ENCODE measurements at regions not wholly inside any gene's neighbourhood (a gene's known extent, or its start where the extent isn't known, plus 50 kb on each side); places are given as distances from the start of the nearest gene placed in this dataset.

DNA sequence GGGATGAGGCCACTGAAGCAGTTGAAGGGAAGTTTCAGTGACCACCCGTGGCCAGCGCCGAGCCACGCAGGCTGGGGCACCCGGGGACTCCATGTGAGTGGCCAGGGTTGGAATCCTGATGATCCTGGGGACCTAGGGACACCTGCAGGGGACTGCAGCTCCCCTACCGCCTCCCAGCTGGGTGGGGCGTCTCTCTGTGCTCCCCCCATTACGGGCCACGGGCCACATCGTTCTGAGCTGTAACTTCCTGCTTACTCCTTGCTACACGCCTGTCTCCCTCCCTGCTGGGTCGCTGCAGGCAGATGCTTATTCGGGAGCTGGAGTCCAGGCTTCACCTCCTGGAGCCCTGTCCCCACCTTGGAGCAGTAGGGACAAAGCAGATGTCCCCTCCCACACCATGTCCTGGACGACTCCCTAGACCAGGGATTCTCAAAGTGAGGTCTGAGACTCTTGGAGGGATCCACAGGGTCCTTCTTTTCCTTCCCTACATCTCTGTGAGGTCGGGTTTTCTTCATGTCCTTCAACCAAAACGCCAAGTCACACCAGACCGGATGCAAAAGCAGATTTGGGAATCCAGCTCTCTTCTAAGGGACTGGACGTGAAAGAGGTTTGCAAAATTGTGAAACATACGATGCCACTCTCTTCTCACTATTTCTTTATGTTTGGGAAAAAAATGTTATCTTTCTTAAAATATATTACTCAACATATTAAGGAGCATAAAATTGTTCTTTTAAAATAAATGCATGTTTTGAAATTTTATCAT is 85.9 kb upstream of the NCOR2 start:
- TF ChIP-seq YY1 (IDR thresholded peaks at IDR 0.05; ENCODE audit: insufficient read depth, insufficient read length), result no peak
- no peak for TF ChIP-seq SUZ12 (IDR thresholded peaks at IDR 0.05; ENCODE audit: extremely low read depth, insufficient read depth, insufficient read length)
- no peak for TF ChIP-seq ZNF274 (IDR thresholded peaks at IDR 0.05; ENCODE audit: low read depth, low read length)
- H3K9me3 ChIP-seq (ENCODE audit: insufficient read depth, low read length), result peaks cover 13% of the 10 kb centered on the region

DNA sequence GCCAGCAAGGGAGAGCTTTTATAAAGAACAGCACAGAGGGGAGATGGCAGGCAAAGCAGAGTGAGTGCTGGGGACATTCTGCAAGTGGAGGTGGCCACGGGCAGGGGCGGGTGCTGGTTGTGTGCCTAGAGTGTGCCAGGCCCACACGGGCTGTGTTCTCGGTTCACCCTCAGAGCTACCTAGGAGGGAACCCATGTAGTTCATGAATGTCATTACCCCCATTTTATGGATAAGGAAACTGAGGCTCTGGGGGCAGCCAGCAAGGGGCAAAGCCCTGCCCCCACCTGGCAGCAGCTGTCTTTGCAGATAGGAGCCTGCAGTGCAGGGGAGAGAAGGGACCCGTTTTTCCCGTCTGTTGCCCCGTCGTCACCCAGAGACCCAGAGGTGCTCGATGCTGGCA is 85.2 kb upstream of the NCOR2 start:
- H3K9me3 ChIP-seq (ENCODE audit: insufficient read depth, low read length), result peaks cover 15% of the 10 kb centered on the region
- no peak overlapping the region for H3K9ac ChIP-seq (ENCODE audit: insufficient read length, low read depth)
- no peak overlapping the region for H3K4me3 ChIP-seq (ENCODE audit: insufficient read length, low read depth)
- peaks cover 18% of the 10 kb centered on the region for H3K4me1 ChIP-seq (ENCODE audit: insufficient read depth, insufficient read length)
- no peaks in the 10 kb centered on the region for H3K36me3 ChIP-seq (ENCODE audit: insufficient read depth, insufficient read length, low read length)
- H3K27me3 ChIP-seq (ENCODE audit: insufficient read depth, insufficient read length), result peaks cover 2% of the 10 kb centered on the region
- no peak for DNase-seq (ENCODE audit: low read depth, low spot score)
- TF ChIP-seq SUZ12 (IDR thresholded peaks at IDR 0.05; ENCODE audit: extremely low read depth, insufficient read depth, insufficient read length), result no peak
- TF ChIP-seq YY1 (IDR thresholded peaks at IDR 0.05; ENCODE audit: insufficient read depth, insufficient read length), result no peak
- TF ChIP-seq ZNF274 (IDR thresholded peaks at IDR 0.05; ENCODE audit: low read depth, low read length), result no peak

More for the DNA sequence above, 85.9 kb upstream of the NCOR2 start:
- no peaks in the 10 kb centered on the region for H3K36me3 ChIP-seq (ENCODE audit: insufficient read depth, insufficient read length, low read length)
- no peak overlapping the region for H3K4me3 ChIP-seq (ENCODE audit: insufficient read length, low read depth)
- H3K4me1 ChIP-seq (ENCODE audit: insufficient read depth, insufficient read length), result peaks cover 18% of the 10 kb centered on the region
- H3K27me3 ChIP-seq (ENCODE audit: insufficient read depth, insufficient read length), result peaks cover 2% of the 10 kb centered on the region
- H3K9ac ChIP-seq (ENCODE audit: insufficient read length, low read depth), result no peak overlapping the region
- DNase-seq (ENCODE audit: low read depth, low spot score), result no peak

DNA sequence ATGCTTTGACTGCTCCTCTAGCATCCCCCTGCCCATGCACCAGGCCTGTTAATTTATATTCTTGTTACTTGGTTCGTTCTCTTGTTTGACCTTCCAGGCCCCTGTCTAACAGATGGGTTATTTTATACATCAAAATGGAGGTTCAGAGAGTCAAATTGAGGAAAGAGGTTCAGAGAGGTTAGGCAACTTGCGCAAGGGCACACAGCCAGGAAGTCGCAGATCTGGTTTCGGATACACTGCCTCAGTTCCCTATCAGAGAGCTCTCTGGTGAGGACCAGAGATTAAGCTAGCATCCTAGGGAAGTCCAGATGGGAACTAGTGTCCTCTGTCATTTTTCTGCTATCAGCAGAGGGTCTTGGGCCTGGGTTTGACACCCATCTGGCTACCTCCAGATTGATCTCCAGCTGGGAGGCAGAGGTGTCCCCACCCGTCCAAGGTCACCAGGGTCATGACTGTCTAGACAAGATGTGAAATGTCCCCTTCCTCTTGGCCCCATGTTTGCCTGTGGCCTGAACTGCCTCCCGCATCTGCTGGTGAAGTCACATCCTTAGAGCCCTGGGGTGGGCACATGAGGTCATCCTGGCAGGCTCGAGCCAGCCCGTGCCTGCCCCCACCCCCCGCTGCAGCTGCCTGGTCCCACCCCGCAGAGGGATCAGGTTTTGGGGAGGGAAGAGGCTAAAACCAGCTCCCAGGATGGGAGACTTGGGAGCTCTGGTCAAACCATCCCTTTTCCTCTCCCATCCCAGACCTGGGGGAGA is 84.3 kb upstream of the NCOR2 start:
- Histone ChIP-seq H3K36me3 (ENCODE audit: insufficient read depth, insufficient read length, low read length) (no peaks in the 10 kb centered on the region), H3K4me1 (ENCODE audit: insufficient read depth, insufficient read length) (peaks cover 16% of the 10 kb centered on the region), H3K9me3 (ENCODE audit: insufficient read depth, low read length) (peaks cover 15% of the 10 kb centered on the region), H3K27me3 (ENCODE audit: insufficient read depth, insufficient read length) (peaks cover 2% of the 10 kb centered on the region), H3K9ac (ENCODE audit: insufficient read length, low read depth) (no peak overlapping the region), H3K4me3 (ENCODE audit: insufficient read length, low read depth) (no peak overlapping the region)
- no peak for DNase-seq (ENCODE audit: low read depth, low spot score)
- TF ChIP-seq YY1 (IDR thresholded peaks at IDR 0.05; ENCODE audit: insufficient read depth, insufficient read length) (no peak), SUZ12 (IDR thresholded peaks at IDR 0.05; ENCODE audit: extremely low read depth, insufficient read depth, insufficient read length) (no peak), ZNF274 (IDR thresholded peaks at IDR 0.05; ENCODE audit: low read depth, low read length) (no peak)

DNA sequence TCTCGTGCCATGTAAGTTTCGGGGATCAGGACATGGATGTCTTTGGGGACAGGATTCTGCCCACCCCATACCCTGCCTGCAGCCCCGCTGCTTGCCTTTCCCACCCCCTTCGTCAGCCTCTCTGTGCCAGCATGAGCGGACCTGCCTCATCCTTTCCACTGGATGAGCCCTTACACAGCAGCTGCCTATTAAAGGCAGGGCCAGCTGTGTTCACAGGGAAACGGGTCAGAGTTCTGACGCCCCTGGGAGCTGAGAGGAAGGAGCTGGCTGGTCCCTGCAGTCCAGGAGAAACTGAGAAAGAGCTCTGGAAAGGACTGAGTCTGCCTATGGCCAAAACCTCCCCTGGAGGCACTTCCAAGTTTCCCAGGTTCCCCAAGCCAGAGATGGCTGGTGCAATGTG is 83.5 kb upstream of the NCOR2 start:
- H3K9me3 ChIP-seq (ENCODE audit: insufficient read depth, low read length), result peaks cover 15% of the 10 kb centered on the region
- H3K4me1 ChIP-seq (ENCODE audit: insufficient read depth, insufficient read length), result peaks cover 11% of the 10 kb centered on the region
- peaks cover 2% of the 10 kb centered on the region for H3K27me3 ChIP-seq (ENCODE audit: insufficient read depth, insufficient read length)
- no peaks in the 10 kb centered on the region for H3K36me3 ChIP-seq (ENCODE audit: insufficient read depth, insufficient read length, low read length)
- no peak overlapping the region for H3K4me3 ChIP-seq (ENCODE audit: insufficient read length, low read depth)
- no peak overlapping the region for H3K9ac ChIP-seq (ENCODE audit: insufficient read length, low read depth)
- DNase-seq (ENCODE audit: low read depth, low spot score), result no peak
- TF ChIP-seq ZNF274 (IDR thresholded peaks at IDR 0.05; ENCODE audit: low read depth, low read length) (no peak), SUZ12 (IDR thresholded peaks at IDR 0.05; ENCODE audit: extremely low read depth, insufficient read depth, insufficient read length) (no peak)

DNA sequence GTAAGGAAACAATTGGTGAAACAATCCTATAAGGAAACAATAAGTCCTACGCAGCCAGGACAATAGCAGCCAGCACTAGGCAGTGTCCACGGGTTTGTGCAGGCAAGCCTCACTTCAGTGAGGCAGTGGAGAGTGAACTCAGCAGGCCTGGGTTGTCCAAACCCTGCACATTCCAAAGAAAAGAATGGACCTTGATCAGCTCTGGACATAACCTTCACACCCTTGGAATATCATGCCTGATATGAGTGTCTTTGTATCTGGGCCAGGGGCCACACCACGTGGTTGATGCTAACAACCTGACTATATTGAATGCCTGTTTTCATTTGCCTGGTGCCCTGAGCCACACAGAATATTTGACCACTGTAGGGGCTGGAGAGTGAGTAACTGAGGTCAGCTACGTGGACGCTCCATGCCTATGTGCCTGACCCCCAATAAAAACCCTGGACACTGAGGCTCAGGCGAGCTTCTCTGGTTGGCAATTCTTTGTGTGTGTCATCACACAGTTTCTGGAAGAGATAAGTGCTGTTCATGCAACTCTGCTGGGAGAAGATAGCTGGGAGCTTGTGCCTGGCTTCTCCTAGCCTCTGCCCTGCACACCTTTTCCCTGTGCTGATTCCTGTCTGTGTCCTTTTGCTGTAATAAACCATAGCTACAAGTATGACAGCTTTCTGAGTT is 81.4 kb upstream of the NCOR2 start:
- Histone ChIP-seq H3K9me3 (ENCODE audit: insufficient read depth, low read length) (peaks cover 15% of the 10 kb centered on the region), H3K27me3 (ENCODE audit: insufficient read depth, insufficient read length) (no peaks in the 10 kb centered on the region), H3K4me1 (ENCODE audit: insufficient read depth, insufficient read length) (peaks cover 6% of the 10 kb centered on the region), H3K4me3 (ENCODE audit: insufficient read length, low read depth) (no peak overlapping the region), H3K9ac (ENCODE audit: insufficient read length, low read depth) (no peak overlapping the region), H3K36me3 (ENCODE audit: insufficient read depth, insufficient read length, low read length) (no peaks in the 10 kb centered on the region)
- no peak for DNase-seq (ENCODE audit: low read depth, low spot score)
- TF ChIP-seq YY1 (IDR thresholded peaks at IDR 0.05; ENCODE audit: insufficient read depth, insufficient read length), result no peak
- no peak for TF ChIP-seq SUZ12 (IDR thresholded peaks at IDR 0.05; ENCODE audit: extremely low read depth, insufficient read depth, insufficient read length)
- no peak for TF ChIP-seq ZNF274 (IDR thresholded peaks at IDR 0.05; ENCODE audit: low read depth, low read length)

DNA sequence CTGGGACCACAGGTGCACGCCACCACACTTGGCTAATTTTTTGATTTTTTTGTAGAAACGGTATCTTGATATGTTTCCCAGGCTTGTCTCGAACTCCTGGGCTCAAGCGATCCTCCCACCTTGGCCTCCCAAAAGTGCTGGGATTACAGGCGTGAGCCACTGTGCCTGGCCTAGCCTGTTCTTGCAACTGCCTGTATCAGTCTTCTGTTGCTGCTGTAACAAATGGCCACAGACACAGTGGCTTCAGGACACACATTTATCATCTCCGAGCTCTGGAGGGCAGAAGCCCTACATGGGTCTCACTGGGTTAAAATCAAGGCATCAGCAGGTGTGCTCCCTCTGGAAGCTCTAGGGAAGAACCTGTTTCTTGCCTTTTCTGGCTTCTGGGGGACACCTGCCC is 79.9 kb upstream of the NCOR2 start:
- H3K4me1 ChIP-seq (ENCODE audit: insufficient read depth, insufficient read length), result peaks cover 2% of the 10 kb centered on the region
- no peak for TF ChIP-seq YY1 (IDR thresholded peaks at IDR 0.05; ENCODE audit: insufficient read depth, insufficient read length)
- no peak overlapping the region for H3K9ac ChIP-seq (ENCODE audit: insufficient read length, low read depth)
- no peaks in the 10 kb centered on the region for H3K36me3 ChIP-seq (ENCODE audit: insufficient read depth, insufficient read length, low read length)
- H3K9me3 ChIP-seq (ENCODE audit: insufficient read depth, low read length), result peaks cover 15% of the 10 kb centered on the region
- no peaks in the 10 kb centered on the region for H3K27me3 ChIP-seq (ENCODE audit: insufficient read depth, insufficient read length)
- no peak for DNase-seq (ENCODE audit: low read depth, low spot score)
- H3K4me3 ChIP-seq (ENCODE audit: insufficient read length, low read depth), result no peak overlapping the region
